ENCODE measurements at regions not wholly inside any gene's neighbourhood (a gene's known extent, or its start where the extent isn't known, plus 50 kb on each side); places are given as distances from the start of the nearest gene placed in this dataset.

- ATAC-seq: no peak
- DNase-seq (ENCODE audit: low read depth, low spot score): no peak
- Histone ChIP-seq H3K4me1 (ENCODE audit: control insufficient read depth, insufficient read depth, low read length) (no peaks in the 10 kb centered on the region), H3K36me3 (ENCODE audit: control insufficient read depth, insufficient read depth, low read length) (no peaks in the 10 kb centered on the region), H3K27ac (ENCODE audit: low read length) (no peak overlapping the region), H3K4me3 (ENCODE audit: low read depth in 2 of 2, low read length in 2 of 2) (no peak overlapping the region), H3K27me3 (ENCODE audit: control insufficient read depth, insufficient read depth, low read length) (no peaks in the 10 kb centered on the region), H3K9me3 (ENCODE audit: control insufficient read depth, insufficient read depth, low read depth, low read length) (no peaks in the 10 kb centered on the region)
- BruUV-seq (replicated peaks): no TSS peak
- in situ Hi-C loops (cut with HindIII; ENCODE audit: low pct_unique_long_range_greater_than_20kb, low sequenced_read_pairs) (no loop called here), intact Hi-C loops (cut with micrococcal nuclease; ENCODE audit: unreplicated experiment) (no loop called here)
- CTCF ChIA-PET: no interaction called here
- POLR2A ChIA-PET: no interaction called here
- TF ChIP-seq TCF7L2 (IDR thresholded peaks at IDR 0.05; ENCODE audit: low read depth, low read length): no peak
- TF ChIP-seq CTCF (IDR thresholded peaks at IDR 0.05): no peak
- no peak for TF ChIP-seq REST (IDR thresholded peaks at IDR 0.05; ENCODE audit: insufficient read depth in 1 of 2, low read depth in 2 of 2, low read length in 1 of 2)
- TF ChIP-seq POLR2AphosphoS5 (IDR thresholded peaks at IDR 0.05; ENCODE audit: low read depth, low read length): no peak
- no peak for TF ChIP-seq SIN3A (IDR thresholded peaks at IDR 0.05; ENCODE audit: borderline replicate concordance, insufficient read depth, low read depth, low read length)
Observed at GRCh38 chr21:28590026-28590425, 402.7 kb downstream of the LTN1 start.

- no peaks in the 10 kb centered on the region for H3K36me3 ChIP-seq (ENCODE audit: control insufficient read depth, insufficient read depth, low read length)
- no peaks in the 10 kb centered on the region for H3K4me1 ChIP-seq (ENCODE audit: control insufficient read depth, insufficient read depth, low read length)
- ATAC-seq (no peak), DNase-seq (ENCODE audit: low read depth, low spot score) (no peak)
- H3K9me3 ChIP-seq (ENCODE audit: control insufficient read depth, insufficient read depth, low read depth, low read length): no peaks in the 10 kb centered on the region
- no peak overlapping the region for H3K4me3 ChIP-seq (ENCODE audit: low read depth in 2 of 2, low read length in 2 of 2)
- in situ Hi-C loops (cut with HindIII; ENCODE audit: low pct_unique_long_range_greater_than_20kb, low sequenced_read_pairs): no loop called here
- no peak overlapping the region for H3K27ac ChIP-seq (ENCODE audit: low read length)
- intact Hi-C loops (cut with micrococcal nuclease; ENCODE audit: unreplicated experiment): no loop called here
- no peak for TF ChIP-seq REST (IDR thresholded peaks at IDR 0.05; ENCODE audit: insufficient read depth in 1 of 2, low read depth in 2 of 2, low read length in 1 of 2)
- no peak for TF ChIP-seq POLR2AphosphoS5 (IDR thresholded peaks at IDR 0.05; ENCODE audit: low read depth, low read length)
- TF ChIP-seq SIN3A (IDR thresholded peaks at IDR 0.05; ENCODE audit: borderline replicate concordance, insufficient read depth, low read depth, low read length): no peak
- no peak for TF ChIP-seq CTCF (IDR thresholded peaks at IDR 0.05)
- no peak for TF ChIP-seq TCF7L2 (IDR thresholded peaks at IDR 0.05; ENCODE audit: low read depth, low read length)
- ChIA-PET CTCF (no interaction called here), POLR2A (no interaction called here)
- no TSS peak for BruUV-seq (replicated peaks)
- H3K27me3 ChIP-seq (ENCODE audit: control insufficient read depth, insufficient read depth, low read length): no peaks in the 10 kb centered on the region
Observed at GRCh38 chr21:28588997-28589396, 403.7 kb downstream of the LTN1 start.
